HCT116 (cell line): ENCODE measurements at regions not wholly inside any gene's neighbourhood (a gene's known extent, or its start where the extent isn't known, plus 50 kb on each side); places are given as distances from the start of the nearest gene placed in this dataset.

Source experiments
- ATAC-seq: fragments of 200-7000 bp; cut with Tn5 transposase; 2 replicates; pipeline ENCODE4 v1.9.1; 2020; ENCODE audit warnings: mild to moderate bottlenecking, moderate library complexity
- BruUV-seq: library from RNA; stranded (reverse); fragments of 400-500 nt; replicated peaks from 2 replicates; lab custom pipeline; 2021; lab: Mats Ljungman, UMichigan
- CTCF ChIA-PET: fragments of 300-600 bp; sonication (Branson Sonifier 250); formaldehyde crosslinking; loops from one replicate; lab custom pipeline; 2021; ENCODE audit warnings: antibody characterized with exemption; lab: Charles Lee
- POLR2A ChIA-PET: fragments of 300-600, 350-600 bp; sonication (Branson Sonifier 250); formaldehyde crosslinking; loops from one replicate; lab custom pipeline; 2021; ENCODE audit warnings: antibody characterized with exemption; lab: Charles Lee
- RAD21 ChIA-PET, 2 experiments: fragments of 300-600 bp; sonication (Branson Sonifier 250); formaldehyde crosslinking; loops; one replicate each; lab custom pipeline; 2023; ENCODE audit warnings: low total read pairs in 2 of 2; ENCODE audit not compliant: uncharacterized antibody in 2 of 2, unreplicated experiment in 2 of 2, low non-redundant PET in 1 of 2; lab: Charles Lee
- DNase-seq: peaks from one replicate; pipeline ENCODE4 v3.0.0-alpha.2; 2010; ENCODE audit warnings: low read depth, low spot score
- H2AFZ ChIP-seq: fragments of 200-600 bp; shearing (Covaris generic), sonication (generic); 2 replicates; pipeline ENCODE4 v1.6.1; 2017; ENCODE audit warnings: low read depth, mixed run types, mixed read lengths, antibody characterized with exemption, low read length; ENCODE audit not compliant: poor library complexity, severe bottlenecking
- H3K27ac ChIP-seq: 2 replicates; pipeline ENCODE4 v1.5.1; 2012; ENCODE audit warnings: low read depth, low read length
- H3K27me3 ChIP-seq: fragments of 200-600 bp; sonication (generic); 2 replicates; pipeline ENCODE4 v1.6.1; 2016; ENCODE audit warnings: mixed run types, low read length, mixed read lengths; ENCODE audit not compliant: insufficient read depth
- H3K36me3 ChIP-seq, 2 experiments: fragments of 200-500 bp in 1 of 2; fragments of 200-600 bp in 1 of 2; sonication (Bioruptor generic) in 1 of 2; sonication (generic) in 1 of 2; 2 replicates each; pipeline versions ENCODE4 v1.5.1 to v1.6.1; 2014 to 2016; ENCODE audit warnings: low read length in 2 of 2, inconsistent platforms in 1 of 2, mixed read lengths in 1 of 2, mixed run types in 1 of 2; ENCODE audit not compliant: insufficient read depth in 2 of 2, control insufficient read depth in 1 of 2
- H3K4me1 ChIP-seq, 2 experiments: fragments of 200-600 bp in 1 of 2; sonication (generic) in 1 of 2; 2 replicates each; pipeline versions ENCODE4 v1.5.1 to v1.6.1; 2012 to 2017; ENCODE audit warnings: low read length in 2 of 2, inconsistent platforms in 1 of 2, mild to moderate bottlenecking in 1 of 2, mixed read lengths in 1 of 2, mixed run types in 1 of 2, moderate library complexity in 1 of 2; ENCODE audit not compliant: insufficient read depth in 2 of 2, control insufficient read depth in 1 of 2
- H3K4me2 ChIP-seq: fragments of 200-600 bp; sonication (generic); 2 replicates; pipeline ENCODE4 v1.6.1; 2017; ENCODE audit warnings: mixed run types, low read length, mixed read lengths
- H3K4me3 ChIP-seq, 2 experiments: fragments of 200-600 bp in 1 of 2; sonication (generic) in 1 of 2; replicated peaks in 1 of 2; 2 replicates each; pipeline ENCODE4 v1.5.1; 2011 to 2016; ENCODE audit warnings: low read length in 2 of 2, control low read depth in 1 of 2, low read depth in 1 of 2, mild to moderate bottlenecking in 1 of 2, mixed read lengths in 1 of 2, mixed run types in 1 of 2
- H3K79me2 ChIP-seq: fragments of 200-600 bp; sonication (generic); 2 replicates; pipeline ENCODE4 v1.6.1; 2017; ENCODE audit warnings: mild to moderate bottlenecking, mixed run types, low read length, moderate library complexity, mixed read lengths; ENCODE audit not compliant: insufficient read depth
- H3K9ac ChIP-seq: fragments of 200-600 bp; sonication (generic); 2 replicates; pipeline ENCODE4 v1.6.1; 2016; ENCODE audit warnings: low read length, mixed read lengths
- H3K9me2 ChIP-seq: fragments of 200-600 bp; sonication (generic), shearing (Covaris generic); 2 replicates; pipeline ENCODE4 v1.6.1; 2017; ENCODE audit warnings: mixed run types, mild to moderate bottlenecking, moderate library complexity; ENCODE audit not compliant: insufficient read depth
- H3K9me3 ChIP-seq, 2 experiments: fragments of 200-500 bp in 1 of 2; fragments of 200-600 bp in 1 of 2; sonication (Bioruptor generic) in 1 of 2; sonication (generic) in 1 of 2; 2 replicates each; pipeline ENCODE4 v1.6.1; 2014 to 2017; ENCODE audit warnings: low read length in 2 of 2, mixed read lengths in 2 of 2, inconsistent platforms in 1 of 2, low read depth in 1 of 2, mild to moderate bottlenecking in 1 of 2, mixed run types in 1 of 2, moderate library complexity in 1 of 2; ENCODE audit not compliant: control insufficient read depth in 1 of 2, insufficient read depth in 1 of 2
- H4K20me1 ChIP-seq: fragments of 200-600 bp; sonication (generic), shearing (Covaris generic); 2 replicates; pipeline ENCODE4 v1.6.1; 2017; ENCODE audit warnings: mixed run types, mild to moderate bottlenecking, moderate library complexity; ENCODE audit not compliant: insufficient read depth
- CBX3 ChIP-seq: IDR thresholded peaks from 2 replicates; pipeline ENCODE4 v1.6.1; 2012; ENCODE audit warnings: low read depth
- CEBPB ChIP-seq: IDR thresholded peaks from 2 replicates; pipeline ENCODE4 v1.6.1; 2012; ENCODE audit warnings: low read depth
- ELF1 ChIP-seq: IDR thresholded peaks from 2 replicates; pipeline ENCODE4 v1.6.1; 2012; ENCODE audit warnings: low read depth, borderline replicate concordance
- JUND ChIP-seq: IDR thresholded peaks from 2 replicates; pipeline ENCODE4 v1.6.1; 2012
- POLR2AphosphoS5 ChIP-seq: IDR thresholded peaks from 2 replicates; pipeline ENCODE4 v1.6.1; 2011; ENCODE audit warnings: mild to moderate bottlenecking, low read depth, low read length, moderate library complexity
- RAD21 ChIP-seq: IDR thresholded peaks from 2 replicates; pipeline ENCODE4 v1.6.1; 2012; ENCODE audit warnings: low read depth, mild to moderate bottlenecking
- SP1 ChIP-seq: IDR thresholded peaks from 2 replicates; pipeline ENCODE4 v1.6.1; 2012; ENCODE audit warnings: low read depth
- SRF ChIP-seq: IDR thresholded peaks from 2 replicates; pipeline ENCODE4 v1.6.1; 2012; ENCODE audit warnings: low read depth
- TCF7L2 ChIP-seq: IDR thresholded peaks from 2 replicates; pipeline ENCODE4 v1.7.0; 2011; ENCODE audit warnings: borderline replicate concordance, inconsistent platforms; ENCODE audit not compliant: insufficient read depth, insufficient read length; ENCODE audit errors: extremely low read depth
- ZNF274 ChIP-seq: fragments of 200-500 bp; sonication (Bioruptor generic); IDR thresholded peaks from 2 replicates; pipeline ENCODE4 v1.6.1; 2014; ENCODE audit warnings: mild to moderate bottlenecking, low read depth, low read length, inconsistent platforms
- intact Hi-C: fragments of 100-400 bp; cut with micrococcal nuclease; formaldehyde crosslinking; loops from 2 replicates; pipeline ENCODE4 v1.10.0; 2022
- TF ChIP-seq, protein P1 (sequence below): IDR thresholded peaks from 2 replicates; pipeline ENCODE4 v1.6.1; 2012
- TF ChIP-seq, protein P2 (sequence below), 3 experiments: fragments of 200-600 bp in 1 of 3; sonication (generic) in 1 of 3; IDR thresholded peaks in 2 of 3; conservative IDR thresholded peaks in 1 of 3; 2 replicates each; pipeline ENCODE4 v1.5.1; 2012 to 2017; ENCODE audit warnings: low read depth in 2 of 3, low read length in 2 of 3, antibody characterized with exemption in 1 of 3, borderline replicate concordance in 1 of 3, control low read depth in 1 of 3, mild to moderate bottlenecking in 1 of 3, mixed read lengths in 1 of 3, mixed run types in 1 of 3, moderate library complexity in 1 of 3; ENCODE audit not compliant: insufficient read depth in 1 of 3
- TF ChIP-seq, protein P3 (sequence below): IDR thresholded peaks from 2 replicates; pipeline ENCODE4 v1.6.1; 2012
- TF ChIP-seq, protein P4 (sequence below): IDR thresholded peaks from 2 replicates; pipeline ENCODE4 v1.6.1; 2012; ENCODE audit warnings: low read depth

- DNase-seq = no peak
- no peak overlapping the region for H2AFZ ChIP-seq
- H3K9ac ChIP-seq = no peak overlapping the region
- H3K27ac ChIP-seq = no peak overlapping the region
- RAD21 ChIA-PET = no interaction called here
- H3K4me2 ChIP-seq = no peak overlapping the region
- H4K20me1 ChIP-seq = no peaks in the 10 kb centered on the region
- no peak for TF ChIP-seq ZNF274
- no peak for TF ChIP-seq CEBPB
- no peak for TF ChIP-seq JUND
- TF ChIP-seq RAD21 = no peak
- TF ChIP-seq, protein P1, sequence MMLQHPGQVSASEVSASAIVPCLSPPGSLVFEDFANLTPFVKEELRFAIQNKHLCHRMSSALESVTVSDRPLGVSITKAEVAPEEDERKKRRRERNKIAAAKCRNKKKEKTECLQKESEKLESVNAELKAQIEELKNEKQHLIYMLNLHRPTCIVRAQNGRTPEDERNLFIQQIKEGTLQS = no peak
- TF ChIP-seq, protein P2, sequence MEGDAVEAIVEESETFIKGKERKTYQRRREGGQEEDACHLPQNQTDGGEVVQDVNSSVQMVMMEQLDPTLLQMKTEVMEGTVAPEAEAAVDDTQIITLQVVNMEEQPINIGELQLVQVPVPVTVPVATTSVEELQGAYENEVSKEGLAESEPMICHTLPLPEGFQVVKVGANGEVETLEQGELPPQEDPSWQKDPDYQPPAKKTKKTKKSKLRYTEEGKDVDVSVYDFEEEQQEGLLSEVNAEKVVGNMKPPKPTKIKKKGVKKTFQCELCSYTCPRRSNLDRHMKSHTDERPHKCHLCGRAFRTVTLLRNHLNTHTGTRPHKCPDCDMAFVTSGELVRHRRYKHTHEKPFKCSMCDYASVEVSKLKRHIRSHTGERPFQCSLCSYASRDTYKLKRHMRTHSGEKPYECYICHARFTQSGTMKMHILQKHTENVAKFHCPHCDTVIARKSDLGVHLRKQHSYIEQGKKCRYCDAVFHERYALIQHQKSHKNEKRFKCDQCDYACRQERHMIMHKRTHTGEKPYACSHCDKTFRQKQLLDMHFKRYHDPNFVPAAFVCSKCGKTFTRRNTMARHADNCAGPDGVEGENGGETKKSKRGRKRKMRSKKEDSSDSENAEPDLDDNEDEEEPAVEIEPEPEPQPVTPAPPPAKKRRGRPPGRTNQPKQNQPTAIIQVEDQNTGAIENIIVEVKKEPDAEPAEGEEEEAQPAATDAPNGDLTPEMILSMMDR (IDR thresholded peaks at IDR 0.05 in 2 of 3, conservative IDR thresholded peaks at IDR 0.05 in 1 of 3; ENCODE audit: borderline replicate concordance in 1 of 3, insufficient read depth in 1 of 3, low read depth in 2 of 3, low read length in 2 of 3) = no peak
- TF ChIP-seq SP1 = no peak
- no peak for TF ChIP-seq TCF7L2
- TF ChIP-seq, protein P3, sequence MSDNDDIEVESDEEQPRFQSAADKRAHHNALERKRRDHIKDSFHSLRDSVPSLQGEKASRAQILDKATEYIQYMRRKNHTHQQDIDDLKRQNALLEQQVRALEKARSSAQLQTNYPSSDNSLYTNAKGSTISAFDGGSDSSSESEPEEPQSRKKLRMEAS = no peak
- TF ChIP-seq CBX3 = no peak
- TF ChIP-seq, protein P4, sequence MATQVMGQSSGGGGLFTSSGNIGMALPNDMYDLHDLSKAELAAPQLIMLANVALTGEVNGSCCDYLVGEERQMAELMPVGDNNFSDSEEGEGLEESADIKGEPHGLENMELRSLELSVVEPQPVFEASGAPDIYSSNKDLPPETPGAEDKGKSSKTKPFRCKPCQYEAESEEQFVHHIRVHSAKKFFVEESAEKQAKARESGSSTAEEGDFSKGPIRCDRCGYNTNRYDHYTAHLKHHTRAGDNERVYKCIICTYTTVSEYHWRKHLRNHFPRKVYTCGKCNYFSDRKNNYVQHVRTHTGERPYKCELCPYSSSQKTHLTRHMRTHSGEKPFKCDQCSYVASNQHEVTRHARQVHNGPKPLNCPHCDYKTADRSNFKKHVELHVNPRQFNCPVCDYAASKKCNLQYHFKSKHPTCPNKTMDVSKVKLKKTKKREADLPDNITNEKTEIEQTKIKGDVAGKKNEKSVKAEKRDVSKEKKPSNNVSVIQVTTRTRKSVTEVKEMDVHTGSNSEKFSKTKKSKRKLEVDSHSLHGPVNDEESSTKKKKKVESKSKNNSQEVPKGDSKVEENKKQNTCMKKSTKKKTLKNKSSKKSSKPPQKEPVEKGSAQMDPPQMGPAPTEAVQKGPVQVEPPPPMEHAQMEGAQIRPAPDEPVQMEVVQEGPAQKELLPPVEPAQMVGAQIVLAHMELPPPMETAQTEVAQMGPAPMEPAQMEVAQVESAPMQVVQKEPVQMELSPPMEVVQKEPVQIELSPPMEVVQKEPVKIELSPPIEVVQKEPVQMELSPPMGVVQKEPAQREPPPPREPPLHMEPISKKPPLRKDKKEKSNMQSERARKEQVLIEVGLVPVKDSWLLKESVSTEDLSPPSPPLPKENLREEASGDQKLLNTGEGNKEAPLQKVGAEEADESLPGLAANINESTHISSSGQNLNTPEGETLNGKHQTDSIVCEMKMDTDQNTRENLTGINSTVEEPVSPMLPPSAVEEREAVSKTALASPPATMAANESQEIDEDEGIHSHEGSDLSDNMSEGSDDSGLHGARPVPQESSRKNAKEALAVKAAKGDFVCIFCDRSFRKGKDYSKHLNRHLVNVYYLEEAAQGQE = no peak
- TF ChIP-seq POLR2AphosphoS5 = no peak
- no peak for TF ChIP-seq SRF
- TF ChIP-seq ELF1 = no peak
- H3K27me3 ChIP-seq = no peaks in the 10 kb centered on the region
- no peaks in the 10 kb centered on the region for H3K9me3 ChIP-seq
- no peak overlapping the region for H3K4me3 ChIP-seq
- CTCF ChIA-PET = no interaction called here
- intact Hi-C loops = no loop called here
- POLR2A ChIA-PET = no interaction called here
- no peak for ATAC-seq
- no peaks in the 10 kb centered on the region for H3K9me2 ChIP-seq
- no peaks in the 10 kb centered on the region for H3K36me3 ChIP-seq
- no TSS peak for BruUV-seq
- no peaks in the 10 kb centered on the region for H3K4me1 ChIP-seq
- no peaks in the 10 kb centered on the region for H3K79me2 ChIP-seq
These were observed 173.9 kb downstream of the CALCRL start for GRCh38 chr2:187274146-187274545.
